IPS-18a (cell line): ENCODE measurements at regions not wholly inside any gene's neighbourhood (a gene's known extent, or its start where the extent isn't known, plus 50 kb on each side); places are given as distances from the start of the nearest gene placed in this dataset.

Experiments used
- H3K27ac ChIP-seq: one replicate; pipeline ENCODE4 v1.5.1; 2013; ENCODE audit warnings: low read length
- H3K27me3 ChIP-seq: one replicate; pipeline ENCODE4 v1.6.1; 2013; ENCODE audit warnings: mild to moderate bottlenecking, low read length; ENCODE audit not compliant: control insufficient read depth, insufficient read depth
- H3K36me3 ChIP-seq: one replicate; pipeline ENCODE4 v1.6.1; 2013; ENCODE audit warnings: low read depth, low read length; ENCODE audit not compliant: control insufficient read depth
- H3K4me1 ChIP-seq: one replicate; pipeline ENCODE4 v1.6.1; 2013; ENCODE audit warnings: low read depth, low read length; ENCODE audit not compliant: control insufficient read depth
- H3K4me3 ChIP-seq: one replicate; pipeline ENCODE4 v1.5.1; 2013; ENCODE audit warnings: low read length
- H3K9ac ChIP-seq: one replicate; pipeline ENCODE4 v1.6.1; 2013; ENCODE audit warnings: mild to moderate bottlenecking, low read length, moderate library complexity
- H3K9me3 ChIP-seq: one replicate; pipeline ENCODE4 v1.6.1; 2013; ENCODE audit warnings: low read depth, low read length; ENCODE audit not compliant: control insufficient read depth

DNA sequence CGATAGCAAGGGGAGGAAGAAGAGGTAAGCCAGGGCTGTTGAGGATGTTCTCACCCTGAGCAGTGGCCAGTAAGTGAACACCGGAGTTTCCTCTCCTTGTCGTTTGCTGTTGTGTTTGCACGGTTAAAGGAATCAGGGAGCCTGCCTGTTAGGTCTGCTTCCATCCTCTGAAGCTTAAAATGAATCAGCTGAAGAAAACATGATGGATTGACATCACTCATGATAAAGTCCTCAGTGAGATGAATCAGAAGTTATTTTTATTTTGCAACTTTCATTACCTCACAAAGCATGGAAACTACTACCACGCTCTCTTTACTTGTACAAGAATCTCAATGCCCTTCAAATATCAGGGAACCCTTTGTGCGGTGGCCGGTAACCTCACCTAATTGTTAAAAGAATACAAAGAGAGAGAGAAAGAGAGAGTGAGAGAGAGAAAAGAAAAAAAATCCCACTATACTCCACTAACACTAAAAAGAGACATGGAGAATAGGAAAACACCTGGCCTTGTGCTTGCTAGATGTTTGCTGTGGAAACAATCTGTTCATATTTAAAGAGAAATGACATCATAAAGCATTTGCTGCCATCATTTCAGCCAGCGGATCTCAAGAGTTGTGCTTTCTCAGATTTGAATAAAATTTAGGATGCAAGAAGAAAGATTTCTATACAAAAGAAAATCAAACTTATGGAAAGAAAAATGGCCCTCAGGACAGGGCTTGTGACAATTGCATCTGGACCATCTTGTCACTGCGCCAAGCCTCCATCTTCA lies 441.6 kb upstream of the SALL1 start:
- peaks cover 15% of the 10 kb centered on the region for H3K4me1 ChIP-seq
- H3K9ac ChIP-seq: no peak overlapping the region
- no peak overlapping the region for H3K27ac ChIP-seq
- H3K4me3 ChIP-seq: no peak overlapping the region
- no peaks in the 10 kb centered on the region for H3K36me3 ChIP-seq
- no peaks in the 10 kb centered on the region for H3K9me3 ChIP-seq
- no peaks in the 10 kb centered on the region for H3K27me3 ChIP-seq

DNA sequence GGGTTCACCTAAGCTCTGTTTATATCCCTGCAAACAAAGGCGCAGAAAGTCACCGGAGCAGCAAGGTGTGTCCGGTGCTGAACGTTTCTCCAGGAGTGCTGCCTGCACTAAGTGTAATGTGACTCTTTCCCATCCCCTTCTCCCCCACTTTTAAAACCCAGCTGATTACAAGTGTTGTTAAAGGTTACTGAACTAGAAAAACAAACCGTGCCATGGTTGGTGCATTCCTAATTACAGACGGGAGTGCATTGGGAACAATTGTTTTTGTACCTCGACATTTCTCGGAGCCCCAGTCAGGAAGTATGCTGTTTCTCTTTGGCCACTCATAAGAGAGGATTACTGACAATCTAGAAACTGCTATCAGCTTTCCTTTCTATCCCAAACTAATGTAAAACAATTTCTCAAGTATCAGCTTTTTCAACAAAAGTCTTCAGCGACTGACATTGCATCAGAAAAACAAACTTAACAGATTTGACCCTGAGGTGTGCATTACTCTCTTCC lies 441.0 kb upstream of the SALL1 start:
- H3K9me3 ChIP-seq: no peaks in the 10 kb centered on the region
- no peak overlapping the region for H3K27ac ChIP-seq
- no peak overlapping the region for H3K4me3 ChIP-seq
- no peak overlapping the region for H3K9ac ChIP-seq
- no peaks in the 10 kb centered on the region for H3K27me3 ChIP-seq
- H3K36me3 ChIP-seq: no peaks in the 10 kb centered on the region
- peaks cover 15% of the 10 kb centered on the region for H3K4me1 ChIP-seq

DNA sequence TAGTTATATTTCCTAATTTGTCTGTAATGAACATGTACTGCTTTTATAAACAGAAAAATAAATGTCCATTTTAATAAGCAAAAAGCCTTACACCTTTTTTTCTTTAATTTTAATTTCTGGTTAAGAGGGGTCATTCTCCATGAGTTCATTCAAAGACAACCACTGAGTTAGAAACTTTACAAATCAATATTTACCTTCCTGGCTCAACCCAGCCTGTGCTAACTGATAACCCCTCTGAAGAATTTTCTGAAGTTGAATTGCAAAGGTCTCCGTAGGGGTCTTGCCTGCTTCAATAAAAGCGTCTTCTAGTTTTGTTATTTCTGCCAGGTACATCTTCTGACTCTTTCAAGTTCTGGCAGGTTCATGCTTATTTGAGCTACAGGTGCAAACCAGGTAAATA lies 440.4 kb upstream of the SALL1 start:
- Histone ChIP-seq H3K27me3 (no peaks in the 10 kb centered on the region), H3K4me1 (peaks cover 15% of the 10 kb centered on the region), H3K9me3 (no peaks in the 10 kb centered on the region), H3K9ac (no peak overlapping the region), H3K4me3 (no peak overlapping the region), H3K27ac (no peak overlapping the region), H3K36me3 (no peaks in the 10 kb centered on the region)

DNA sequence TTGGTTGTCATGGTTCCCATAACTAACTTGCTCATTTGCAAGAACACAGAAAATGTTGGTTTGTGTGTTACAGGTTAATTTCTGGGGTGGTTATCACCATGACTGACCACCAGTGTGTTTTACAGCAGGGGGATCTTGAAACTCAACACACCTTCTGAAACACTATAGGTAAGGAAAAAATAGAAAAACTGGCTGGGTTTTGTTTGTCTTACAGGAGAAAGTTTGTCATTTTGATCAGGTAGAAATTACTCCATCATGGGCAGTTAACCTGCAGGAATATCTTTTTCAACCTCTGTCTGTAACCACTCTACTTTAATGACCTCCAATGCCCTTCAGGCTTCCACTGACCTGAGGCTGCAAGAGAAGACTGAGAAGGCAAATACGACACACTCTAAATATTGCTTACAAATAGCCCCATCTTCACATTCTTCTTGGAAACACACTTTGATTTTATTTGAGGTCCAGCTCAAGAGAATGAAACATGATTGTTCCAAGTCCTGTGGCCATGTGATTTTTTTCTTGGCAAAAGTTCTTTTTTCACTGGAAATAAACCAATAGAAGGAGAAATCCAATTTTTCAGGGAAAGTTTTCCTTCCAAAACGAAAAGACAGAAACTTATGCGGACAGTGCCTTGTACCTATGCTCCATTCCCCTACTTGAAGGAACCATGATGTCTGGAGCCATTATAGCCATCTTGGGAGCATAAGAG lies 428.7 kb upstream of the SALL1 start:
- Histone ChIP-seq H3K27ac (no peak overlapping the region), H3K27me3 (no peaks in the 10 kb centered on the region), H3K9ac (no peak overlapping the region), H3K9me3 (no peaks in the 10 kb centered on the region), H3K4me3 (no peak overlapping the region), H3K36me3 (no peaks in the 10 kb centered on the region), H3K4me1 (peaks cover 3% of the 10 kb centered on the region)

DNA sequence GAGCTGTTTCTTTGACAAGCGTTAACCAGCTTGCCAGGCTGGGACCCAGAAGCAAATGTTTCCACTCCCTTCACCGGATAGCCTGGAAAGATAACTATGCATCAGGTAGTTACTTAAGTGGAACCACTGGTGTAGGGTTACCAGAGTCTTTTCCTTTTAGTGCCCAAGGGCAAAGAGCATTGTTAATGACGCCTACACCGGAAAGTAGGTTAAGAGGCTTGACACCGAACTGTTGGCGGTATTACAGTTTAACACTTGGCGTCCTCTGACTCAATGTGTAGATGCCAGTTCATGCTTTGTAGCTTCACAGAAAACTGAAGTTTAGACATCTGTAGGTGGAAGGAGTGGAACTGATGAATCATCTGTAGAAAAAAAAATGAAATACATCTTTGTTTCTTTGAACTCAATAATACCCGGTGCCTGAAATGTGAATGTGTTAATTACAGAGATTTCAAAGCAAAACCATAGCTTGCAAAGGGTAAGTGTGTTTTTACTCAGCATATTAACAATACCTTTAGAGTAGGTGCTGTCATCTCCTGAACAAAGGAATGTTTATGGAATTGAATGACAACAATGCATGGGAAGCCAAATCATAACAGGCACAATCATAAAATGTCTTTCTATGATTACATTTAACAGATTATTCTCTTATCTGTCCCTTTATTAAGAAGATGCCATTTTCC lies 426.7 kb upstream of the SALL1 start:
- Histone ChIP-seq H3K27ac (no peak overlapping the region), H3K4me1 (peaks cover 3% of the 10 kb centered on the region), H3K9me3 (no peaks in the 10 kb centered on the region), H3K9ac (no peak overlapping the region), H3K36me3 (no peaks in the 10 kb centered on the region), H3K4me3 (no peak overlapping the region), H3K27me3 (no peaks in the 10 kb centered on the region)

DNA sequence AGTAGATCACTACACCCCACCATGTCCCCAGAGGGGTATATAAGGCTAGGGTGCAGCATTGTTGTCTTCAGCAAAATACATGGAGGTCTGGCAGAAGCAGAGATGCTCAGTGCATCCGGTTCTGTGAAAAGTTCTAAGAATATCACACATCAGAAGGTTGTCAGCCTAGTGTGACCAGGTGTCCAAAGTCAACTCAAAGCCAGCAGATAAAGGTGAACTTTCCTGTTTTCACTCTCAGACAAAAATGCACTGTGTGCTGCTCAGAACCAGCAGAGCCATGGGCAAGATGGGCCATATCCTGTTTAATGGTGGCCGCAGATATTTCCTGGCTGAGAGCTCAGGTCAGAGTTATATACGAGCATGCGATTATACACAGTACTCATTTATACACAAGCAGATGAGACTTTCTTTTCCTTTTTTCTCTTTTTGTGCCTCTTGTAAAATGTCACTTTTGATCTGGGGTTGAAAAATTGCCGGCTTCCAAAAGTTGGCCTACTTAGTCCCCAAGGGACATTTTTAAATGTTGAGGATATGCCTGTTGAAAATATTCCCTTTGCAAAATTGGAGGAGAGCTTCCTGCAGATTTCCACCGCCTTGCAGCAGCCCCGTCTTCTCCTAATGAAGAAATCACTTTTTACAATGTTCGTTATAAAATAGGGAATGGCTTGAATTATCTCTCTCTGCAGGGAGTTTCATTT lies 425.6 kb upstream of the SALL1 start:
- Histone ChIP-seq H3K4me1 (peaks cover 3% of the 10 kb centered on the region), H3K9me3 (no peaks in the 10 kb centered on the region), H3K27me3 (no peaks in the 10 kb centered on the region), H3K27ac (no peak overlapping the region), H3K4me3 (no peak overlapping the region), H3K36me3 (no peaks in the 10 kb centered on the region), H3K9ac (no peak overlapping the region)

DNA sequence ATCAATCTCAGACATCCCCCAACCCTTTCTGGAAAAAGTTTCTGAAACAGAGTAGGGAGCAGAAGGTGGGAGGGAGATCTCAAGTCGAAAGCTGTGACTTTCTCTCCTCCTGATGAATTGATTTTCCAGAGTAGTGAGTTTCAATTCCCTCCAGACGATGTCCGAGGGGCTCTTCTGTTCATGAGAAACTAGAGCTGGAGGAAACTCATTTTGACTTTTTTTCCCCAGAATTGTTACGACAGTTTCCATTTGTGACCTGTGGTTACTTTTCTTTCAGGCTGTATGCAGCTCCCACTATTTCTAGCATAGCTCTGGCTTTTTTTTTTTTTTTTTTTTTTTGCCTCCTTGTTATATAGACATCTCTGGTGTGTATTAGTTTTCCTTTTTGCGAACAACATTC lies 422.1 kb upstream of the SALL1 start:
- Histone ChIP-seq H3K9me3 (no peaks in the 10 kb centered on the region), H3K4me1 (peaks cover 3% of the 10 kb centered on the region), H3K27ac (no peak overlapping the region), H3K36me3 (no peaks in the 10 kb centered on the region), H3K4me3 (no peak overlapping the region), H3K27me3 (no peaks in the 10 kb centered on the region), H3K9ac (no peak overlapping the region)

DNA sequence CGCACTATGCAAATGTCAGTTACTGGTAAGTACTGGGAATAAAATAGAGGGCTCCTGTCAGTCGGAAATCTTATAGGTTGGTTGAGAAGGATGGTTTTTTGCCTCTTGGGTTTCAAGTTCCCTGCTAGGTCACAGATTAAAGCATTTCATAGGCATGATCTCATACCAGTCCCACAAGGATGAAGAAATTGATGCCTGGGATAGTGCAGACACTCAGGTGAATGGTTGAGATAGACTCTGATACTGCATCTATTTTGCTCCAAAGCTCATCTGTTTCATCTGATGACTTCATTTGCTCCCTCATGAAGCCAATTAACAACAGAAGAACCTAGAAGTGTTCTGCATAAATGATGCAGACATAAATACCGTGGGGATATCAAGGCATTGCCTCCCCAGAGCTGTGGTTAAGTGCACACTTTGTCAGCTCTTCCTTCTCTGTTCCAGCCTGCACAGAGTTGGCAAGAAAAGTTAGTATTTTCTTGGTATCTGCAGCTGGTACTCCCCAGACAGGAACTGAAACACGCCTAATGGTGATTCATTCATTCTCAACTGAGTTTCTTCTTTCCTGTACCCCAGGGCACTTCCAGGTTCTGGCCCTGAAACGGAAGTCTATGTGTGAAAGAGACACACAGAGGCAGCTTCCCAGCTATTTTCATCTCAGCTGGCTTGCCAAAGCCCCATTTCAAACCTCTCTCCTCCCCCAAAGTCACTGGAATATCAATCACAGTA lies 418.3 kb upstream of the SALL1 start:
- Histone ChIP-seq H3K9ac (no peak overlapping the region), H3K9me3 (no peaks in the 10 kb centered on the region), H3K27ac (no peak overlapping the region), H3K4me1 (no peaks in the 10 kb centered on the region), H3K27me3 (no peaks in the 10 kb centered on the region), H3K36me3 (no peaks in the 10 kb centered on the region), H3K4me3 (no peak overlapping the region)

DNA sequence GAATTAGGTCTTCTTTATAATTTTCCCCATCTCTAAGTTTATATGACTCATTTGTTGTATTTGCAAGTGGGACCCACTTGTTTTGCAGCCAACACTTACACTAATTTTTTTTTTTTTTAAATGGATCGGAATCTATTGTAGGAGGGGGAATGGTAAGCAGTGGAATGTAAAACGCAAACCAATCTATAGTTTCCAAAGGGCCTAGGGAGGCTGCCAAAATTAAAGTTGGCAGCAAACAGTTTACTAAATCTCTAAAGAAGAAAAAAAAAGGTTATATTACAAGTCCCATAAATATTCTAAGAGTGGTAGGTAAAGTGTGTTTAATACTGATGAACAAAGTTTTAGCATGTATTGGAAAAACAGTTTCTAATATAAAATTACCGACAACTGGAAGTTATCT lies 416.8 kb upstream of the SALL1 start:
- no peak overlapping the region for H3K4me3 ChIP-seq
- no peaks in the 10 kb centered on the region for H3K4me1 ChIP-seq
- no peak overlapping the region for H3K27ac ChIP-seq
- no peaks in the 10 kb centered on the region for H3K9me3 ChIP-seq
- H3K9ac ChIP-seq: no peak overlapping the region
- H3K36me3 ChIP-seq: no peaks in the 10 kb centered on the region
- no peaks in the 10 kb centered on the region for H3K27me3 ChIP-seq

DNA sequence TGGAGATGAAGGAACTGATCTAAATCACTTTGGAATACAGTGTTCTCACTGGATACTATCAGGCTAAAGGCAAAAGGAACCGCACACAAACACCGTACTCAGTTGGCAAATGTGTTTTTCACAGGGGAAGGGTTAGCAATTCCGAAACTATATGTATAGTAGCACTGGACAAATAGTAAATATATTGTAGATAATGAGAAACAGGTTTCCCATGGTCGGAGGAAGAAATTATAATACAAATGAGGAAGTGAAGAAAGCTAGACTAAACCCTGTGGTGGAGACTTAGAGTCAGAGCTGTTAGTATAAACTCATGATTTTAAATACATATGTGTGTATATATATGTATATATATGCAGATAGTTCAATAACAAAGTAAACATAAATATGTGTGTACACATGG lies 414.1 kb upstream of the SALL1 start:
- H3K4me3 ChIP-seq: no peak overlapping the region
- H3K27ac ChIP-seq: no peak overlapping the region
- no peaks in the 10 kb centered on the region for H3K27me3 ChIP-seq
- H3K9ac ChIP-seq: no peak overlapping the region
- no peaks in the 10 kb centered on the region for H3K4me1 ChIP-seq
- no peaks in the 10 kb centered on the region for H3K36me3 ChIP-seq
- no peaks in the 10 kb centered on the region for H3K9me3 ChIP-seq

DNA sequence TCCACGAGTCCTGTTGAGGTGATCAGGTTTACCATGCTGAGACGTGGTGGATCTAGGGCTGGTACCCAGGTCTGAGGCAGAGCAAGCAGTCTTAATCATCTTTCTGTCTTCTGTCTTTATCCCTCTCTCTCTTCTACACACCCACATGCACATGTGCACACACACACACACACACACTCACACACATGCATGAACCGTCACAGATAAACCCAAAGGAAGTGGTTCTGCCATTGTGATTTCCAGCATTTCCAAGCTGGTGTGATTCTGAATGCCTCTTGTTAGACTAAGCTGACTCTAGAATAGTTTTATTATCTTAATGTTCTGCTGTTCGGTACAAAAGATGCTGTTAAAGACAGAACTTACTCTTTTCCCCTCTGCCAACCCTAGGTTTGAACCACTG lies 411.8 kb upstream of the SALL1 start:
- Histone ChIP-seq H3K36me3 (no peaks in the 10 kb centered on the region), H3K4me1 (no peaks in the 10 kb centered on the region), H3K9ac (no peak overlapping the region), H3K27me3 (no peaks in the 10 kb centered on the region), H3K4me3 (no peak overlapping the region), H3K27ac (no peak overlapping the region), H3K9me3 (no peaks in the 10 kb centered on the region)
